ENCODE measurements at regions not wholly inside any gene's neighbourhood (a gene's known extent, or its start where the extent isn't known, plus 50 kb on each side); places are given as distances from the start of the nearest gene placed in this dataset.
"Not testable (repeated sequence)": the region's sequence is repeated elsewhere in the genome, so short reads cannot be mapped to it uniquely, and the experiment has no call there.

- DNase-seq (ENCODE audit: low spot score) (no peak), FAIRE-seq (no peak)
Observed at GRCh38 chr7:113263749-113264148, 145.4 kb upstream of the SMIM30 start.

- not testable (repeated sequence) for FAIRE-seq; DNase-seq (ENCODE audit: low spot score)
Observed at GRCh38 chr7:113263215-113263742, 144.9 kb upstream of the SMIM30 start.

- FAIRE-seq (no peak), DNase-seq (ENCODE audit: low spot score) (no peak)
Observed at GRCh38 chr7:113256883-113257531, 138.7 kb upstream of the SMIM30 start.

DNA sequence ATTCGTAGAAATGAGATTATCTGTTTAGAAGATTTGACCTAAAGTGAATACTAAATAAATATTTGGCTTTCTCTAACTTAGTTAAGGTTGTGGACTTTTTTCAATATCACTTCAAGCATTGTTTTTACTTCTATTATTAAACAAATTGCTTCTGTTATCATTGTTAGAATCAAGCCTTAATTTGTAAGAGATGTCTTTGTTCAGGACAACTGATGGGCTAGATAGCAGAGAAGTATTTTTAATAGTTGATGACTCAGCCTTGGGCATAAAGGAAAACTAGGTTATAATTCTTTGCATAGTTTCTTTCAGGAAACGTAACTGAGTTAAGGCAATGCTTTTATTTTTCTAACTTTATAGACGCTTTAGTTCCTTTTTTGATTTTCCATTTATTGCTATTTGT is 128.8 kb upstream of the SMIM30 start:
- DNase-seq (ENCODE audit: low spot score), result no peak
- FAIRE-seq, result no peak

- FAIRE-seq (no peak), DNase-seq (ENCODE audit: low spot score) (no peak)
Observed at GRCh38 chr7:113246738-113247137, 128.4 kb upstream of the SMIM30 start.

DNA sequence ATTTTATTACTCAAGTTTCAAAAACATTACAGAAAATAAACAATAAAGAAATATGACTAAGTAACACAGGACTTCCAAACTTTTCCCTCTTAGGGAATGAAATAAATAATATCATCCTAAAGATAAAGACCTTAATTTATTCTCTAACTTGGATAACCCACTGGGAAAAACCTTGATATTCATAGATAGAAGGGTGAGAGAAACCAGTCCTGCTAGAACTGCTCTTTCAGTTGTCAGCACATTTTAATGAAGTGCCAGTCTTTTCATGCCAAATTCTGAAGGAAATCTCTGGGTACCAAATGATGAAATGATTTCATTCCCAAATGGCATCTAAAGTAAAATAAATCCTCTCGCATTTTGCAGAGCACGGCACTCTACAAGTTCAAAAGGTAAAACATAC is 114.5 kb upstream of the SMIM30 start:
- no peak for DNase-seq (ENCODE audit: low spot score)

GRCh38 chr7:113230691-113231090 is 112.3 kb upstream of the SMIM30 start:
- FAIRE-seq (no peak), DNase-seq (ENCODE audit: low spot score) (no peak)

More for the DNA sequence above, 114.5 kb upstream of the SMIM30 start:
- no peak for FAIRE-seq

- no peak for FAIRE-seq
- no peak for DNase-seq (ENCODE audit: low spot score)
Observed at GRCh38 chr7:113217314-113217713, 99.0 kb upstream of the SMIM30 start.

- no peak for FAIRE-seq
Observed at GRCh38 chr7:113216038-113216437, 97.7 kb upstream of the SMIM30 start.

GRCh38 chr7:113209449-113210203 is 91.3 kb upstream of the SMIM30 start:
- FAIRE-seq, result no peak
- no peak for DNase-seq (ENCODE audit: low spot score)

More at GRCh38 chr7:113216038-113216437, 97.7 kb upstream of the SMIM30 start:
- DNase-seq (ENCODE audit: low spot score), result no peak

- FAIRE-seq (no peak), DNase-seq (ENCODE audit: low spot score) (no peak)
Observed at GRCh38 chr7:113207931-113208330, 89.6 kb upstream of the SMIM30 start.

GRCh38 chr7:113207441-113207840 is 89.1 kb upstream of the SMIM30 start:
- no peak for FAIRE-seq

GRCh38 chr7:113204415-113204814 is 86.1 kb upstream of the SMIM30 start:
- DNase-seq (ENCODE audit: low spot score), result no peak
- no peak for FAIRE-seq

More at GRCh38 chr7:113207441-113207840, 89.1 kb upstream of the SMIM30 start:
- DNase-seq (ENCODE audit: low spot score), result no peak

DNA sequence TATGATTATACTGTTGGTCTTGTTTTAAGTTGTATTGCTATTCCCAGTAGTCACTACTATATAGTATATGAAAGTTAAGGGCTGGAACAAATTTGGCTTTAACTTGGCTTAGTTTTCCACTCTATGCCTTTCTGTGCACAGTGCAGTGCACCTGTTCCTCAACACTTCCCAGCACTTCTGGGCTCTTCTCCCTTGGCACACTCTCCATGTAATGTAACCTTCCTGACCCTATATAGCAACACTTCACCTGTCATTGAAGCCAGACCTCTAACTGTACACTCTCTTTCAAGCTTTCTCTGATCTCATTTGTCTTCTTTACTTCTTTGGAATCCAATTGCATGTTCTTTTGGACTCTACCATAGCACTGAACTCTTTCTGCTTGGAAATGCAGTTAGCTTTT is 83.9 kb upstream of the SMIM30 start:
- FAIRE-seq (no peak), DNase-seq (ENCODE audit: low spot score) (no peak)

GRCh38 chr7:113200281-113200680 is 81.9 kb upstream of the SMIM30 start:
- no peak for DNase-seq (ENCODE audit: low spot score)
- no peak for FAIRE-seq

- DNase-seq (ENCODE audit: low spot score) (no peak), FAIRE-seq (no peak)
Observed at GRCh38 chr7:113199841-113200240, 81.5 kb upstream of the SMIM30 start.

DNA sequence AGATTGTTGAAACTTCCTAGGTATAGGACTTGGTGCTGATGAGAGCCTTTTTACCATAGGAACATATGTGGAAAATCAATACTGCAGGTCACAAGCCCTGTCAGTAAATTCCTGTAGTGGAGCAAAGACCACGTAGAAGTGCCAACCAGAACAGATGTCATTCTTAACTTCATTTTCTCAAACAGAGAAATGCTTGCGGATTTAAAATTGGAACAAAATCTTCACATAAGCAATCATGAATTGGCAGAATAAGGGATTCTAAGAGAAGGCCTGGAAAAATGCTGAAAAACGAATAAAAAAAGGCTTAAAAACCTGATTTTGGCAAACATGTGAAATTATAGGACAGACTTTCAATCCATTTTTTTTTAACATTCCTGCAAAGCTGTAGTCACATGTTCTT is 80.8 kb upstream of the SMIM30 start:
- no peak for FAIRE-seq
- no peak for DNase-seq (ENCODE audit: low spot score)

DNA sequence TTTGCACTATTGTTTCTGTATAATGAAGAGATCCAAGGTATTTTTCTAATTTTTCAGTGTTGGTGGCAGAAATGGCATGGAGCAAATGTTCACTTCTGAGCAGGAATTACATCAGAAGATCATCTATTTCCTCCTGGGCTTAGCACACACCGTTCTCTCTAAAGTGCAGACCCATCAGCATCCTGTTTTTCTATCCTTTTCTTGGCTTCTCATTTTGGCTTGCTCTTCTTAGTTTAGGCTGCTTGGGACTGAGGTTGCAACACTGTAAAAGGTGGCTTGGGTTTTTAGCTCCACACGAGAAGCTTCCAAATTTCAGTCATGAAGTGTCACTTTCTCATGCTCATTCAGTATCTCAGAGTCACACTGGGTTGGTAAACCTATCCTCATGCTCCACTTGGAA is 79.9 kb upstream of the SMIM30 start:
- no peak for FAIRE-seq
- DNase-seq (ENCODE audit: low spot score), result no peak

- DNase-seq (ENCODE audit: low spot score) (peak; percentile 18), FAIRE-seq (no peak)
Observed at GRCh38 chr7:113197274-113197673, 78.9 kb upstream of the SMIM30 start.

DNA sequence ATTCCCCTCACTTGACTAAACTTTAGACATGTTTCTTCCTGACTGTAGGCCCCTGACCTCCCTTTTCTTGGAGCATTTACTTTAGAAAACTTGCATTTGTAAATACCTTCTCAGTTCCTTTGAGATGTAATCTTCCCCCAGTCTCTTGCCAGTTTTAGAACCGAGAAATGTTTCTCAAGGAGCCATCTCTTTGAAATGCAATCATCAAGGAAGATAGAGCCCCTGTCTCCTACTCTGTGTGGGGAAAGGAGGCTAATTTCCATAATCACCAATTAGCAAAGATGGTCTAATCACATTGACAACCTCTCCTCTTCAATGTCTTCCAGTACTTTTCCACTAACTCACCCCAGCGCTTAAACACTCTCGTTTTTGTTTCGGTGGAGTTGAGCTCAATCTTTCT is 70.0 kb upstream of the SMIM30 start:
- DNase-seq (ENCODE audit: low spot score) (no peak), FAIRE-seq (no peak)

GRCh38 chr7:113179313-113179712 is 61.0 kb upstream of the SMIM30 start:
- no peak for FAIRE-seq
- DNase-seq (ENCODE audit: low spot score), result no peak

GRCh38 chr7:113176836-113177235 is 58.5 kb upstream of the SMIM30 start:
- no peak for DNase-seq (ENCODE audit: low spot score)
- no peak for FAIRE-seq

GRCh38 chr7:113176180-113176579 is 57.8 kb upstream of the SMIM30 start:
- not testable (repeated sequence) for DNase-seq (ENCODE audit: low spot score); FAIRE-seq

All from urothelium cell line (cell line).